Thyroid gland (tissue), 4 donors: ENCODE measurements at regions not wholly inside any gene's neighbourhood (a gene's known extent, or its start where the extent isn't known, plus 50 kb on each side); places are given as distances from the start of the nearest gene placed in this dataset.

Experiments used
- POLR2A ChIP-seq, 2 donors: fragments of 450-650 bp; IDR thresholded peaks; one replicate each; pipeline ENCODE4 v1.6.1; 2017; ENCODE audit warnings: antibody characterized with exemption in 2 of 2, mild to moderate bottlenecking in 2 of 2, moderate library complexity in 1 of 2
- TF ChIP-seq, protein P1 (sequence below), 6 experiments: fragments of 200-600 bp in 3 of 6; fragments of 450-650 bp in 3 of 6; sonication (generic) in 3 of 6; IDR thresholded peaks; one replicate each; pipeline ENCODE4 v1.5.1; 2016 to 2019; ENCODE audit warnings: antibody characterized with exemption in 6 of 6, mild to moderate bottlenecking in 2 of 6, inconsistent platforms in 1 of 6, moderate library complexity in 1 of 6

DNA sequence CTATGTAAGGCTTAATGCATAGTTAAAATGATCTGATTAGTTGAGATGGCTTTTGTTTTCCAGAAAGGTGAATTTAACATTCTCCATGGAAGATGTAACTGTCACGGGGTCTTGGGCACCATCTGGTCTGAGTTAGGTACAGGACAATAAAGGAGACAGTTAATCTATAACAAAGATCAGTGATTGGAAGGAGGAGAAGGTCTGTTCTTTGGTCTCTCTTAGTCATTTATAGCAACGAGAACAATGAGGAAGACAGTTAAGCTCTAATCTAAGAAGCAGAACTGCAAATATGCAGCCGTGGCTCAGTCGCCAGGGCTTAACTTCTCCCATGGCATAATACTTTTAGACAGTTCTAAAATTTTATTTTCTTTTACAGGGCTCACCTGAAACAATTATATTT is 405.5 kb upstream of the SULF2 start:
- TF ChIP-seq, protein P1, sequence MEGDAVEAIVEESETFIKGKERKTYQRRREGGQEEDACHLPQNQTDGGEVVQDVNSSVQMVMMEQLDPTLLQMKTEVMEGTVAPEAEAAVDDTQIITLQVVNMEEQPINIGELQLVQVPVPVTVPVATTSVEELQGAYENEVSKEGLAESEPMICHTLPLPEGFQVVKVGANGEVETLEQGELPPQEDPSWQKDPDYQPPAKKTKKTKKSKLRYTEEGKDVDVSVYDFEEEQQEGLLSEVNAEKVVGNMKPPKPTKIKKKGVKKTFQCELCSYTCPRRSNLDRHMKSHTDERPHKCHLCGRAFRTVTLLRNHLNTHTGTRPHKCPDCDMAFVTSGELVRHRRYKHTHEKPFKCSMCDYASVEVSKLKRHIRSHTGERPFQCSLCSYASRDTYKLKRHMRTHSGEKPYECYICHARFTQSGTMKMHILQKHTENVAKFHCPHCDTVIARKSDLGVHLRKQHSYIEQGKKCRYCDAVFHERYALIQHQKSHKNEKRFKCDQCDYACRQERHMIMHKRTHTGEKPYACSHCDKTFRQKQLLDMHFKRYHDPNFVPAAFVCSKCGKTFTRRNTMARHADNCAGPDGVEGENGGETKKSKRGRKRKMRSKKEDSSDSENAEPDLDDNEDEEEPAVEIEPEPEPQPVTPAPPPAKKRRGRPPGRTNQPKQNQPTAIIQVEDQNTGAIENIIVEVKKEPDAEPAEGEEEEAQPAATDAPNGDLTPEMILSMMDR (IDR thresholded peaks at IDR 0.05) = no peak
- no peak for TF ChIP-seq POLR2A (IDR thresholded peaks at IDR 0.05)
